HepG2 (cell line): ENCODE measurements at regions not wholly inside any gene's neighbourhood (a gene's known extent, or its start where the extent isn't known, plus 50 kb on each side); places are given as distances from the start of the nearest gene placed in this dataset.
"Not testable (repeated sequence)": the region's sequence is repeated elsewhere in the genome, so short reads cannot be mapped to it uniquely, and the experiment has no call there.

Experiments
- CTCF ChIP-seq: sonication (generic); formaldehyde crosslinking; IDR thresholded peaks from 2 replicates; pipeline ENCODE4 v1.5.0; 2020; ENCODE audit warnings: mild to moderate bottlenecking, missing genetic modification reagents, moderate library complexity
- EP300 ChIP-seq, 3 experiments: sonication (generic) in 1 of 3; formaldehyde crosslinking in 1 of 3; IDR thresholded peaks; 2 replicates each; pipeline versions ENCODE4 v1.5.1 to v1.6.1; 2011 to 2020; ENCODE audit warnings: low read depth in 2 of 3, low read length in 2 of 3, borderline replicate concordance in 1 of 3, improper control_type of control experiment in 1 of 3, mild to moderate bottlenecking in 1 of 3, missing genetic modification reagents in 1 of 3, moderate library complexity in 1 of 3
- FOSL2 ChIP-seq: sonication (generic); formaldehyde crosslinking; IDR thresholded peaks from 2 replicates; pipeline ENCODE4 v1.4.0; 2020; ENCODE audit warnings: missing genetic modification reagents
- JUN ChIP-seq: sonication (generic); formaldehyde crosslinking; IDR thresholded peaks from 2 replicates; pipeline ENCODE4 v1.4.0; 2020; ENCODE audit warnings: mild to moderate bottlenecking, missing genetic modification reagents
- JUND ChIP-seq: sonication (generic); formaldehyde crosslinking; IDR thresholded peaks from 2 replicates; pipeline ENCODE4 v1.8.0; 2022; ENCODE audit warnings: mild to moderate bottlenecking, missing genetic modification reagents
- POLR2AphosphoS5 ChIP-seq: IDR thresholded peaks from 2 replicates; pipeline ENCODE4 v1.6.1; 2012; ENCODE audit warnings: low read depth, low read length
- SP2 ChIP-seq: sonication (generic); formaldehyde crosslinking; IDR thresholded peaks from 2 replicates; pipeline ENCODE4 v1.5.1; 2020; ENCODE audit warnings: mild to moderate bottlenecking, missing genetic modification reagents
- ZC3H13 ChIP-seq: sonication (generic); formaldehyde crosslinking; IDR thresholded peaks from 2 replicates; pipeline ENCODE4 v1.8.1; 2023; ENCODE audit warnings: mild to moderate bottlenecking, missing genetic modification reagents, moderate library complexity
- ZKSCAN8 ChIP-seq: IDR thresholded peaks from 2 replicates; pipeline ENCODE4 v1.6.1; 2016; ENCODE audit warnings: borderline replicate concordance, missing genetic modification reagents, missing compliant biosample characterization
- ZNF224 ChIP-seq: sonication (generic); formaldehyde crosslinking; IDR thresholded peaks from 2 replicates; pipeline ENCODE4 v1.5.0; 2020; ENCODE audit warnings: mild to moderate bottlenecking, missing genetic modification reagents
- ZNF713 ChIP-seq: sonication (generic); formaldehyde crosslinking; IDR thresholded peaks from 2 replicates; pipeline ENCODE4 v1.4.0; 2020; ENCODE audit warnings: mild to moderate bottlenecking, missing genetic modification reagents

- TF ChIP-seq ZC3H13; ZKSCAN8 (CRISPR knock-in tag); SP2 (CRISPR knock-in tag); JUND (CRISPR knock-in tag); JUN (CRISPR knock-in tag); ZNF713 (CRISPR knock-in tag); CTCF (CRISPR knock-in tag); EP300 (IDR thresholded peaks at IDR 0.05; ENCODE audit: low read depth in 2 of 2, low read length in 2 of 2); EP300 (CRISPR knock-in tag; IDR thresholded peaks at IDR 0.05; ENCODE audit: borderline replicate concordance); POLR2AphosphoS5; ZNF224 (CRISPR knock-in tag); FOSL2 (CRISPR knock-in tag): not testable (repeated sequence)
Observed at GRCh38 chr15:20281567-20282275, 259.9 kb downstream of the GOLGA6L6 start.
